ENCODE measurements at regions not wholly inside any gene's neighbourhood (a gene's known extent, or its start where the extent isn't known, plus 50 kb on each side); places are given as distances from the start of the nearest gene placed in this dataset.
A peak's percentile ranks its signal among the peaks of the same experiment; 100 is the strongest.

DNA sequence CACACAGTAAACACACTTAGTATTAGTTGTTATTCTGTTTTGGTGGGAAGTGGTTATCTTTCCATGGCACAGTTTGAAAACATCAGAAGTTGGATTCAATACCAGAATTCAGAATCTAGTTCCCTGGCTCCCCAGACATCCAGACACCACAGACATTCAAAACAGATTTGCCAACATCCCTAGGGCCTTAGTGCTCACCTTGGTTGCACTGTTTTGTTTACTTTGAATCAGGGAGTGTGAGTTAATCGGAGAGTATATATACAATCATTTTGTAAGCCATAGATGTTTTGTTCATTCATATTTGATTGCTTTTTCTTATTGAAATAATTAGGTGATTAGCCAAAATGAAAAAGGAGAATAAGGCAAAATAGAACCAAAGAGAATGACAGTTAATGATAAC is 324.7 kb upstream of the CLNK start:
- Histone ChIP-seq H3K4me1 (no peaks in the 10 kb centered on the region), H3K4me3 (no peak overlapping the region), H3K27me3 (no peaks in the 10 kb centered on the region), H3K27ac (replicated peaks in 1 of 4) (no peak overlapping the region), H3K9me3 (peaks cover 0 to 11% (median 3%) of the 10 kb centered on the region in 4 donors), H3K36me3 (no peaks in the 10 kb centered on the region)
- no peak for DNase-seq (ENCODE audit: extremely low spot score)
- 61% methylated on average over 1 of the region's 1 CpG for WGBS
- intact Hi-C loops (cut with DNase I): no loop called here
- no peak for TF ChIP-seq EP300 (IDR thresholded peaks at IDR 0.05)
- TF ChIP-seq, protein P1, sequence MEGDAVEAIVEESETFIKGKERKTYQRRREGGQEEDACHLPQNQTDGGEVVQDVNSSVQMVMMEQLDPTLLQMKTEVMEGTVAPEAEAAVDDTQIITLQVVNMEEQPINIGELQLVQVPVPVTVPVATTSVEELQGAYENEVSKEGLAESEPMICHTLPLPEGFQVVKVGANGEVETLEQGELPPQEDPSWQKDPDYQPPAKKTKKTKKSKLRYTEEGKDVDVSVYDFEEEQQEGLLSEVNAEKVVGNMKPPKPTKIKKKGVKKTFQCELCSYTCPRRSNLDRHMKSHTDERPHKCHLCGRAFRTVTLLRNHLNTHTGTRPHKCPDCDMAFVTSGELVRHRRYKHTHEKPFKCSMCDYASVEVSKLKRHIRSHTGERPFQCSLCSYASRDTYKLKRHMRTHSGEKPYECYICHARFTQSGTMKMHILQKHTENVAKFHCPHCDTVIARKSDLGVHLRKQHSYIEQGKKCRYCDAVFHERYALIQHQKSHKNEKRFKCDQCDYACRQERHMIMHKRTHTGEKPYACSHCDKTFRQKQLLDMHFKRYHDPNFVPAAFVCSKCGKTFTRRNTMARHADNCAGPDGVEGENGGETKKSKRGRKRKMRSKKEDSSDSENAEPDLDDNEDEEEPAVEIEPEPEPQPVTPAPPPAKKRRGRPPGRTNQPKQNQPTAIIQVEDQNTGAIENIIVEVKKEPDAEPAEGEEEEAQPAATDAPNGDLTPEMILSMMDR (IDR thresholded peaks at IDR 0.05): no peak
- TF ChIP-seq POLR2A (IDR thresholded peaks at IDR 0.05; ENCODE audit: low read depth): no peak
- TF ChIP-seq POLR2AphosphoS5 (IDR thresholded peaks at IDR 0.05): no peak

- 76% methylated on average over 4 of the region's 4 CpGs for WGBS
- Histone ChIP-seq H3K27ac (replicated peaks in 1 of 4) (no peak overlapping the region), H3K9me3 (peaks cover 0 to 11% (median 3%) of the 10 kb centered on the region in 4 donors), H3K36me3 (no peaks in the 10 kb centered on the region), H3K4me1 (no peaks in the 10 kb centered on the region), H3K4me3 (no peak overlapping the region), H3K27me3 (no peaks in the 10 kb centered on the region)
- TF ChIP-seq EP300 (IDR thresholded peaks at IDR 0.05): no peak
- TF ChIP-seq, protein P1 (IDR thresholded peaks at IDR 0.05): no peak
- no peak for TF ChIP-seq POLR2A (IDR thresholded peaks at IDR 0.05; ENCODE audit: low read depth)
- no peak for TF ChIP-seq POLR2AphosphoS5 (IDR thresholded peaks at IDR 0.05)
- intact Hi-C loops (cut with DNase I): no loop called here
- peak; percentile 50 for DNase-seq (ENCODE audit: extremely low spot score)
Measured at GRCh38 chr4:11005300-11005699, 320.7 kb upstream of the CLNK start.

DNA sequence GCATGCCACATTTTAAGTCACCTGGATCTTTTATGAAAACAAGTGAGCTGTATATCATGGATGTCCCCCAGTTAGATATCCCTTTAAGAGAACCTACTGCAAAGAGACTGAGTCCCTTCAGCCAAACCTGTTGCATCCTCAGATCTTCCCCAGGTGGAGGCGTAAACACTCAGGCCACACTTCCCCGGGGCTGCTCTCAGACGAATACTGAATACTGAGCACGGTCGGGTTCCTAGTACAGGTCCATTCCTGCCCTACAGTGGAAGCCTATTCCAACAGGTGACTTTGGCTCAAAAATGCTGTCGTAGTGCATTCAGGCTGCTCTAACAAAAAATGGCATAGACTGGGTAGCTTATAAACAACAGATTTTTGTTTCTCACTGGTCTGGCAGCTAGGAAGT is 320.2 kb upstream of the CLNK start:
- Histone ChIP-seq H3K27ac (replicated peaks in 1 of 4) (no peak overlapping the region), H3K4me3 (no peak overlapping the region), H3K36me3 (no peaks in the 10 kb centered on the region), H3K9me3 (peaks cover 0 to 11% (median 3%) of the 10 kb centered on the region in 4 donors), H3K4me1 (no peaks in the 10 kb centered on the region), H3K27me3 (no peaks in the 10 kb centered on the region)
- intact Hi-C loops (cut with DNase I): no loop called here
- TF ChIP-seq, protein P1 (IDR thresholded peaks at IDR 0.05): no peak
- TF ChIP-seq POLR2AphosphoS5 (IDR thresholded peaks at IDR 0.05): no peak
- TF ChIP-seq POLR2A (IDR thresholded peaks at IDR 0.05; ENCODE audit: low read depth): no peak
- no peak for TF ChIP-seq EP300 (IDR thresholded peaks at IDR 0.05)
- WGBS: 94% methylated on average over 6 of the region's 6 CpGs
- DNase-seq (ENCODE audit: extremely low spot score): peak; percentile 68

DNA sequence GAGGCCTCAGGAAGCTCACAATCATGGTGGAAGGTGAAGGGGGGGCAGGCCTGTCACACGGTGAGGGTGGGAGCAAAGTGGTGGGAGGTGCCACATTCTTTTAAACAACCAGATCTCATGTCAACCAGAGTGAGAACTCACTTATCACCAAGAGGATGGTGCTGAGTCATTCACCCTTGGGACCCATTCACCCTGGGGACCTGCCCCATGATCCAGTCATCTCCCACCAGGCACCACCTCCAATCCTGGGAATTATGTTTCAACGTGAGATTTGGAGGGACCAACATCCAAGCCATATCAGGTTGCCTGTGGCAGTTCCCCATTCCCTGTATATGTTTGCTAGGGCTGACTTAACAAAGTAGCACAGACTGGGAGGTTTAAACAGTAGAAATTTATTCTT is 318.4 kb upstream of the CLNK start:
- intact Hi-C loops (cut with DNase I): no loop called here
- Histone ChIP-seq H3K9me3 (peaks cover 0 to 2% (median 0%) of the 10 kb centered on the region in 4 donors), H3K4me1 (no peaks in the 10 kb centered on the region), H3K27ac (replicated peaks in 1 of 4) (no peak overlapping the region), H3K4me3 (no peak overlapping the region), H3K27me3 (no peaks in the 10 kb centered on the region), H3K36me3 (no peaks in the 10 kb centered on the region)
- 83% methylated on average over 2 of the region's 2 CpGs for WGBS
- peak; percentile 82 for DNase-seq (ENCODE audit: extremely low spot score)
- TF ChIP-seq, protein P1 (IDR thresholded peaks at IDR 0.05): no peak
- TF ChIP-seq POLR2AphosphoS5 (IDR thresholded peaks at IDR 0.05) (no peak), EP300 (IDR thresholded peaks at IDR 0.05) (no peak), POLR2A (IDR thresholded peaks at IDR 0.05; ENCODE audit: low read depth) (no peak)

- WGBS: 79% methylated on average over 1 of the region's 1 CpG
- H3K4me3 ChIP-seq: no peak overlapping the region
- peak; percentile 50 for DNase-seq (ENCODE audit: extremely low spot score)
- no peaks in the 10 kb centered on the region for H3K36me3 ChIP-seq
- H3K27me3 ChIP-seq: no peaks in the 10 kb centered on the region
- no peaks in the 10 kb centered on the region for H3K9me3 ChIP-seq
- TF ChIP-seq POLR2AphosphoS5 (IDR thresholded peaks at IDR 0.05): no peak
- no peak for TF ChIP-seq EP300 (IDR thresholded peaks at IDR 0.05)
- TF ChIP-seq POLR2A (IDR thresholded peaks at IDR 0.05; ENCODE audit: low read depth): no peak
- TF ChIP-seq, protein P1 (IDR thresholded peaks at IDR 0.05): no peak
- intact Hi-C loops (cut with DNase I): no loop called here
- no peak overlapping the region for H3K27ac ChIP-seq (replicated peaks in 1 of 4)
- H3K4me1 ChIP-seq: no peaks in the 10 kb centered on the region
Measured at GRCh38 chr4:10998846-10999245, 314.3 kb upstream of the CLNK start.
